ENCODE measurements at regions not wholly inside any gene's neighbourhood (a gene's known extent, or its start where the extent isn't known, plus 50 kb on each side); places are given as distances from the start of the nearest gene placed in this dataset.

- no peak for DNase-seq (ENCODE audit: low read depth in 2 of 3, low spot score in 2 of 3)
Measured at GRCh38 chr11:19342036-19342435, 101.3 kb upstream of the E2F8 start.

- no peak for DNase-seq (ENCODE audit: low read depth in 2 of 3, low spot score in 2 of 3)
Measured at GRCh38 chr11:19338375-19338774, 97.6 kb upstream of the E2F8 start.

GRCh38 chr11:19337779-19338178, 97.0 kb upstream of the E2F8 start:
- DNase-seq (ENCODE audit: low read depth in 2 of 3, low spot score in 2 of 3) = no peak

- no peak for DNase-seq (ENCODE audit: low read depth in 2 of 3, low spot score in 2 of 3)
Measured at GRCh38 chr11:19336331-19336730, 95.6 kb upstream of the E2F8 start.

GRCh38 chr11:19332476-19332875, 91.7 kb upstream of the E2F8 start:
- DNase-seq (ENCODE audit: low read depth in 2 of 3, low spot score in 2 of 3) = no peak

- no peak for DNase-seq (ENCODE audit: low read depth in 2 of 3, low spot score in 2 of 3)
Measured at GRCh38 chr11:19330416-19330815, 89.7 kb upstream of the E2F8 start.

- DNase-seq (ENCODE audit: low read depth in 2 of 3, low spot score in 2 of 3) = no peak
Measured at GRCh38 chr11:19329970-19330369, 89.2 kb upstream of the E2F8 start.

- no peak for DNase-seq (ENCODE audit: low read depth in 2 of 3, low spot score in 2 of 3)
Measured at GRCh38 chr11:19328586-19329311, 88.0 kb upstream of the E2F8 start.

GRCh38 chr11:19327280-19327679, 86.5 kb upstream of the E2F8 start:
- no peak for DNase-seq (ENCODE audit: low read depth in 2 of 3, low spot score in 2 of 3)

GRCh38 chr11:19326499-19326898, 85.8 kb upstream of the E2F8 start:
- no peak for DNase-seq (ENCODE audit: low read depth in 2 of 3, low spot score in 2 of 3)

- DNase-seq (ENCODE audit: low read depth in 2 of 3, low spot score in 2 of 3) = no peak
Measured at GRCh38 chr11:19323502-19323901, 82.8 kb upstream of the E2F8 start.

GRCh38 chr11:19321351-19321750, 80.6 kb upstream of the E2F8 start:
- DNase-seq (ENCODE audit: low read depth in 2 of 3, low spot score in 2 of 3) = no peak

- DNase-seq (ENCODE audit: low read depth in 2 of 3, low spot score in 2 of 3) = no peak
Measured at GRCh38 chr11:19320827-19321226, 80.1 kb upstream of the E2F8 start.

GRCh38 chr11:19316434-19316833, 75.7 kb upstream of the E2F8 start:
- DNase-seq (ENCODE audit: low read depth in 2 of 3, low spot score in 2 of 3) = no peak

GRCh38 chr11:19315511-19315910, 74.8 kb upstream of the E2F8 start:
- no peak for DNase-seq (ENCODE audit: low read depth in 2 of 3, low spot score in 2 of 3)

- DNase-seq (ENCODE audit: low read depth in 2 of 3, low spot score in 2 of 3) = no peak
Measured at GRCh38 chr11:19313140-19313539, 72.4 kb upstream of the E2F8 start.

GRCh38 chr11:19311308-19312030, 70.7 kb upstream of the E2F8 start:
- peak in 2 of 3 experiments; percentile 11 to 31 for DNase-seq (ENCODE audit: low read depth in 2 of 3, low spot score in 2 of 3)

GRCh38 chr11:19307498-19307897, 66.8 kb upstream of the E2F8 start:
- DNase-seq (ENCODE audit: low read depth in 2 of 3, low spot score in 2 of 3) = no peak

GRCh38 chr11:19306179-19306944, 65.6 kb upstream of the E2F8 start:
- no peak for DNase-seq (ENCODE audit: low read depth in 2 of 3, low spot score in 2 of 3)

GRCh38 chr11:19301361-19301760, 60.6 kb upstream of the E2F8 start:
- DNase-seq (ENCODE audit: low read depth in 2 of 3, low spot score in 2 of 3) = no peak

GRCh38 chr11:19294444-19294843, 53.7 kb upstream of the E2F8 start:
- DNase-seq (ENCODE audit: low read depth in 2 of 3, low spot score in 2 of 3) = no peak

- no peak for DNase-seq (ENCODE audit: low read depth in 2 of 3, low spot score in 2 of 3)
Measured at GRCh38 chr11:19291064-19291463, 50.3 kb upstream of the E2F8 start.

Measured in activated CD8-positive, alpha-beta memory T cell treated with anti-CD3 and anti-CD28 coated beads for 48 hours (primary cell).